ENCODE measurements at regions not wholly inside any gene's neighbourhood (a gene's known extent, or its start where the extent isn't known, plus 50 kb on each side); places are given as distances from the start of the nearest gene placed in this dataset.
"Not testable (repeated sequence)": the region's sequence is repeated elsewhere in the genome, so short reads cannot be mapped to it uniquely, and the experiment has no call there.

GRCh38 chr4:189806506-189806905 lies 134.2 kb upstream of the FRG1 start:
- H3K4me1 ChIP-seq: no peaks in the 10 kb centered on the region
- no peak overlapping the region for H3K27ac ChIP-seq
- no peaks in the 10 kb centered on the region for H3K36me3 ChIP-seq
- TF ChIP-seq POLR2A (IDR thresholded peaks at IDR 0.05) (no peak), CTCF (IDR thresholded peaks at IDR 0.05) (no peak)
- no peak for DNase-seq
- H3K27me3 ChIP-seq: no peaks in the 10 kb centered on the region
- H3K4me3 ChIP-seq: no peak overlapping the region
- no peaks in the 10 kb centered on the region for H3K9me3 ChIP-seq
- intact Hi-C loops (cut with DNase I; ENCODE audit: low total_unique reads): no loop called here

GRCh38 chr4:189807031-189807430 lies 133.6 kb upstream of the FRG1 start:
- intact Hi-C loops (cut with DNase I; ENCODE audit: low total_unique reads): no loop called here

GRCh38 chr4:189809241-189809735 lies 131.4 kb upstream of the FRG1 start:
- no peak overlapping the region for H3K4me3 ChIP-seq
- H3K27me3 ChIP-seq: no peaks in the 10 kb centered on the region
- H3K36me3 ChIP-seq: no peaks in the 10 kb centered on the region
- no peaks in the 10 kb centered on the region for H3K4me1 ChIP-seq
- intact Hi-C loops (cut with DNase I; ENCODE audit: low total_unique reads): no loop called here
- no peak overlapping the region for H3K27ac ChIP-seq
- H3K9me3 ChIP-seq: no peaks in the 10 kb centered on the region
- DNase-seq: no peak
- TF ChIP-seq POLR2A (IDR thresholded peaks at IDR 0.05): no peak
- no peak for TF ChIP-seq CTCF (IDR thresholded peaks at IDR 0.05)

More at GRCh38 chr4:189807031-189807430, 133.6 kb upstream of the FRG1 start:
- no peaks in the 10 kb centered on the region for H3K4me1 ChIP-seq
- H3K27me3 ChIP-seq: no peaks in the 10 kb centered on the region
- H3K9me3 ChIP-seq: no peaks in the 10 kb centered on the region
- TF ChIP-seq CTCF (IDR thresholded peaks at IDR 0.05) (no peak), POLR2A (IDR thresholded peaks at IDR 0.05) (no peak)
- no peaks in the 10 kb centered on the region for H3K36me3 ChIP-seq
- H3K4me3 ChIP-seq: no peak overlapping the region
- no peak for DNase-seq
- no peak overlapping the region for H3K27ac ChIP-seq

- Histone ChIP-seq H3K4me3 (no peak overlapping the region), H3K36me3 (no peaks in the 10 kb centered on the region), H3K9me3 (no peaks in the 10 kb centered on the region), H3K4me1 (no peaks in the 10 kb centered on the region), H3K27ac (no peak overlapping the region), H3K27me3 (no peaks in the 10 kb centered on the region)
- no peak for DNase-seq
- intact Hi-C loops (cut with DNase I; ENCODE audit: low total_unique reads): no loop called here
- TF ChIP-seq POLR2A (IDR thresholded peaks at IDR 0.05): no peak
- TF ChIP-seq CTCF (IDR thresholded peaks at IDR 0.05): no peak
These were observed 130.8 kb upstream of the FRG1 start for GRCh38 chr4:189809839-189810238.

- H3K4me3 ChIP-seq; DNase-seq; H3K4me1 ChIP-seq; H3K9me3 ChIP-seq; intact Hi-C loops (cut with DNase I; ENCODE audit: low total_unique reads); H3K36me3 ChIP-seq; H3K27ac ChIP-seq; H3K27me3 ChIP-seq: not testable (repeated sequence)
These were observed 130.1 kb upstream of the FRG1 start for GRCh38 chr4:189810318-189811181.
